Neutrophil (primary cell): ENCODE measurements at regions not wholly inside any gene's neighbourhood (a gene's known extent, or its start where the extent isn't known, plus 50 kb on each side); places are given as distances from the start of the nearest gene placed in this dataset.

Experiments
- H3K27ac ChIP-seq: fragments of 200-600 bp; sonication (generic); 2 replicates; pipeline ENCODE4 v1.5.1; 2016; ENCODE audit warnings: mild to moderate bottlenecking, moderate library complexity
- H3K27me3 ChIP-seq: fragments of 200-600 bp; sonication (generic); 2 replicates; pipeline ENCODE4 v1.6.0; 2016; ENCODE audit warnings: mild to moderate bottlenecking
- H3K36me3 ChIP-seq: fragments of 200-600 bp; sonication (generic); 2 replicates; pipeline ENCODE4 v1.5.1; 2017
- H3K4me1 ChIP-seq, 2 experiments: fragments of 200-600 bp in 1 of 2; sonication (generic) in 1 of 2; 1 replicate in 1 of 2; 2 replicates in 1 of 2; pipeline versions ENCODE4 v1.5.1 to v1.6.1; 2013 to 2016; ENCODE audit warnings: low read depth in 1 of 2, low read length in 1 of 2, mild to moderate bottlenecking in 1 of 2, moderate library complexity in 1 of 2; ENCODE audit not compliant: control insufficient read depth in 1 of 2, insufficient read depth in 1 of 2
- H3K4me3 ChIP-seq, 2 experiments: fragments of 200-600 bp in 1 of 2; sonication (generic) in 1 of 2; 1 replicate in 1 of 2; 2 replicates in 1 of 2; pipeline ENCODE4 v1.5.1; 2013 to 2016; ENCODE audit warnings: low read depth in 1 of 2, low read length in 1 of 2, mild to moderate bottlenecking in 1 of 2, moderate library complexity in 1 of 2
- H3K9me3 ChIP-seq: fragments of 200-600 bp; sonication (generic); 2 replicates; pipeline ENCODE4 v1.5.1; 2016
- TF ChIP-seq, protein P1 (sequence below): fragments of 200-600 bp; sonication (generic); IDR thresholded peaks from 2 replicates; pipeline ENCODE4 v1.5.1; 2016; ENCODE audit warnings: antibody characterized with exemption

- no peaks in the 10 kb centered on the region for H3K4me1 ChIP-seq
- no peaks in the 10 kb centered on the region for H3K9me3 ChIP-seq
- no peak overlapping the region for H3K4me3 ChIP-seq
- no peaks in the 10 kb centered on the region for H3K36me3 ChIP-seq
- TF ChIP-seq, protein P1, sequence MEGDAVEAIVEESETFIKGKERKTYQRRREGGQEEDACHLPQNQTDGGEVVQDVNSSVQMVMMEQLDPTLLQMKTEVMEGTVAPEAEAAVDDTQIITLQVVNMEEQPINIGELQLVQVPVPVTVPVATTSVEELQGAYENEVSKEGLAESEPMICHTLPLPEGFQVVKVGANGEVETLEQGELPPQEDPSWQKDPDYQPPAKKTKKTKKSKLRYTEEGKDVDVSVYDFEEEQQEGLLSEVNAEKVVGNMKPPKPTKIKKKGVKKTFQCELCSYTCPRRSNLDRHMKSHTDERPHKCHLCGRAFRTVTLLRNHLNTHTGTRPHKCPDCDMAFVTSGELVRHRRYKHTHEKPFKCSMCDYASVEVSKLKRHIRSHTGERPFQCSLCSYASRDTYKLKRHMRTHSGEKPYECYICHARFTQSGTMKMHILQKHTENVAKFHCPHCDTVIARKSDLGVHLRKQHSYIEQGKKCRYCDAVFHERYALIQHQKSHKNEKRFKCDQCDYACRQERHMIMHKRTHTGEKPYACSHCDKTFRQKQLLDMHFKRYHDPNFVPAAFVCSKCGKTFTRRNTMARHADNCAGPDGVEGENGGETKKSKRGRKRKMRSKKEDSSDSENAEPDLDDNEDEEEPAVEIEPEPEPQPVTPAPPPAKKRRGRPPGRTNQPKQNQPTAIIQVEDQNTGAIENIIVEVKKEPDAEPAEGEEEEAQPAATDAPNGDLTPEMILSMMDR, result no peak
- no peaks in the 10 kb centered on the region for H3K27me3 ChIP-seq
- H3K27ac ChIP-seq, result no peak overlapping the region
Observed at GRCh38 chr3:73894474-73895213, 269.9 kb upstream of the PDZRN3 start.

- Histone ChIP-seq H3K27ac (no peak overlapping the region), H3K4me1 (no peaks in the 10 kb centered on the region), H3K36me3 (no peaks in the 10 kb centered on the region), H3K27me3 (no peaks in the 10 kb centered on the region), H3K9me3 (no peaks in the 10 kb centered on the region), H3K4me3 (no peak overlapping the region)
- TF ChIP-seq, protein P1, result no peak
Observed at GRCh38 chr3:73893089-73893488, 268.3 kb upstream of the PDZRN3 start.

- H3K36me3 ChIP-seq, result no peaks in the 10 kb centered on the region
- no peak overlapping the region for H3K4me3 ChIP-seq
- H3K27ac ChIP-seq, result no peak overlapping the region
- H3K9me3 ChIP-seq, result no peaks in the 10 kb centered on the region
- TF ChIP-seq, protein P1, result no peak
- no peaks in the 10 kb centered on the region for H3K27me3 ChIP-seq
- no peaks in the 10 kb centered on the region for H3K4me1 ChIP-seq
Observed at GRCh38 chr3:73885862-73886261, 261.1 kb upstream of the PDZRN3 start.

DNA sequence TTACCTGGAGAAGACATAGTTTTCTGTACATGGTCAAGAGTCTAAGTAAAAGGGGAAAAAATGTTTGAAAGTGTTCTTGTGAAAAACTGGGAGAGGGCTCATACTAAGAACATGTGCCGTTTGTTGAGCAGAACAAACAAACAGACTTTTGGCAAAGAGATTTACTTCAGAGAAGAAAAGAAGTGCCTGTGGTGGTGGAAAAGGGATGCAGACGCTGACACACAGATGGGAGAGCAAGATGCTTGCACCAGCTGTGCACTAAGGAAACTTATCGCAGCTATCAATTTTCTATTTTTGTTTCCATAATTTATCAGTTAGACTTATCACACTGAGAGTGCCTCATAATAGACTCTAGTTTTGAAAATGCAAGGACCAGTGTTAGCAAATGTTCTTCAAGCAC is 259.6 kb upstream of the PDZRN3 start:
- TF ChIP-seq, protein P1, result no peak
- no peaks in the 10 kb centered on the region for H3K9me3 ChIP-seq
- H3K36me3 ChIP-seq, result no peaks in the 10 kb centered on the region
- no peaks in the 10 kb centered on the region for H3K27me3 ChIP-seq
- no peak overlapping the region for H3K27ac ChIP-seq
- no peak overlapping the region for H3K4me3 ChIP-seq
- H3K4me1 ChIP-seq, result no peaks in the 10 kb centered on the region

DNA sequence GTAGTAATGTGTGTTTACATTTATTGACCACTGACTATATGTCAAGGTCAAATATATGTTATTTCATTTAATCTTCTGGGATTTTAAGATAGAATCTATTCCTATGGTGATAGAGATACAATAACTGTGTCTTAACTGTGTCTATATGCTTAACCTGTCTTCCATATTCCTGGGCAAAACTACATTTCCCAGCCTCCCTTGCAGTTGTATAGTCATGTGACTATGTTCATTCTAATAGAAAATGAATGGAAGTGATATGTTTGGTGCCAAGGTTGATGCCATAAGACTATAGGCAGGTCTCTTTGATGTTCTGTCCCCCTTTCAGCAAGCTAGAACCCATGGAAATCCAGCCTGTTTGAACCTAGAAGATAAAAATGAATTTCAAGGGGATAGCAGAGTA is 258.8 kb upstream of the PDZRN3 start:
- Histone ChIP-seq H3K27me3 (no peaks in the 10 kb centered on the region), H3K4me3 (no peak overlapping the region), H3K27ac (no peak overlapping the region), H3K36me3 (no peaks in the 10 kb centered on the region), H3K9me3 (no peaks in the 10 kb centered on the region), H3K4me1 (no peaks in the 10 kb centered on the region)
- TF ChIP-seq, protein P1, result no peak
